Ishikawa (cell line): ENCODE measurements at regions not wholly inside any gene's neighbourhood (a gene's known extent, or its start where the extent isn't known, plus 50 kb on each side); places are given as distances from the start of the nearest gene placed in this dataset.

Experiments
- CEBPB ChIP-seq: IDR thresholded peaks from 2 replicates; pipeline ENCODE4 v1.6.1; 2012
- CREB1 ChIP-seq: IDR thresholded peaks from 2 replicates; pipeline ENCODE4 v1.6.1; 2012; ENCODE audit warnings: low read depth
- EGR1 ChIP-seq: IDR thresholded peaks from 2 replicates; pipeline ENCODE4 v1.6.1; 2012
- EP300 ChIP-seq: IDR thresholded peaks from 2 replicates; pipeline ENCODE4 v1.6.1; 2012; ENCODE audit warnings: borderline replicate concordance
- FOXM1 ChIP-seq: IDR thresholded peaks from 2 replicates; pipeline ENCODE4 v1.6.1; 2012; ENCODE audit warnings: low read depth, borderline replicate concordance
- MAX ChIP-seq: IDR thresholded peaks from 2 replicates; pipeline ENCODE4 v1.6.1; 2012
- NFIC ChIP-seq: IDR thresholded peaks from 2 replicates; pipeline ENCODE4 v1.6.1; 2012
- RAD21 ChIP-seq: IDR thresholded peaks from 2 replicates; pipeline ENCODE4 v1.6.1; 2012; ENCODE audit warnings: low read depth
- REST ChIP-seq: IDR thresholded peaks from 2 replicates; pipeline ENCODE4 v1.6.1; 2012; ENCODE audit warnings: low read depth, mild to moderate bottlenecking
- TAF1 ChIP-seq: IDR thresholded peaks from 2 replicates; pipeline ENCODE4 v1.6.1; 2012; ENCODE audit warnings: low read depth, mild to moderate bottlenecking
- TCF12 ChIP-seq: IDR thresholded peaks from 2 replicates; pipeline ENCODE4 v1.6.1; 2012; ENCODE audit warnings: low read depth
- TEAD4 ChIP-seq: IDR thresholded peaks from 2 replicates; pipeline ENCODE4 v1.6.1; 2012
- USF1 ChIP-seq: IDR thresholded peaks from 2 replicates; pipeline ENCODE4 v1.6.1; 2012
- YY1 ChIP-seq: IDR thresholded peaks from 2 replicates; pipeline ENCODE4 v1.6.1; 2012; ENCODE audit warnings: low read depth
- ZBTB7A ChIP-seq: IDR thresholded peaks from 2 replicates; pipeline ENCODE4 v1.6.1; 2012; ENCODE audit warnings: low read depth

- TF ChIP-seq TEAD4 (no peak), CEBPB (no peak), ZBTB7A (no peak), NFIC (no peak), FOXM1 (no peak), CREB1 (no peak), TAF1 (no peak), RAD21 (no peak), EP300 (no peak), MAX (no peak), YY1 (no peak), TCF12 (no peak)
These were observed 112.8 kb upstream of the IRX4 start for GRCh38 chr5:1995491-1995890.

GRCh38 chr5:1987471-1987870 is 104.7 kb upstream of the IRX4 start:
- TF ChIP-seq TEAD4, result no peak
- TF ChIP-seq ZBTB7A, result no peak
- TF ChIP-seq FOXM1, result no peak
- no peak for TF ChIP-seq CEBPB
- no peak for TF ChIP-seq NFIC
- TF ChIP-seq REST, result no peak
- no peak for TF ChIP-seq TCF12
- no peak for TF ChIP-seq RAD21
- TF ChIP-seq USF1, result no peak

GRCh38 chr5:1985781-1986180 is 103.1 kb upstream of the IRX4 start:
- TF ChIP-seq EP300 (no peak), MAX (no peak), YY1 (no peak), TCF12 (no peak), FOXM1 (no peak), RAD21 (no peak), USF1 (no peak), NFIC (no peak), ZBTB7A (no peak), REST (no peak), EGR1 (no peak), TEAD4 (no peak), CREB1 (no peak), TAF1 (no peak), CEBPB (no peak)

GRCh38 chr5:1983919-1984695 is 101.4 kb upstream of the IRX4 start:
- TF ChIP-seq MAX (no peak), EP300 (no peak), CEBPB (no peak), RAD21 (no peak), ZBTB7A (no peak), NFIC (no peak), CREB1 (no peak), YY1 (no peak), FOXM1 (no peak), TAF1 (no peak)

GRCh38 chr5:1983401-1983800 is 100.7 kb upstream of the IRX4 start:
- TF ChIP-seq MAX (no peak), REST (no peak), FOXM1 (no peak), NFIC (no peak), EGR1 (no peak), YY1 (no peak), EP300 (no peak)
